Ovary (tissue), 7 donors: ENCODE measurements at regions not wholly inside any gene's neighbourhood (a gene's known extent, or its start where the extent isn't known, plus 50 kb on each side); places are given as distances from the start of the nearest gene placed in this dataset.

Experiments
- DNase-seq, 5 donors: peaks; one replicate each; pipeline ENCODE4 v3.0.0-alpha.2; 2019 to 2020
- H3K27ac ChIP-seq, 2 donors: fragments of 200-600 bp; one replicate each; pipeline versions ENCODE4 v1.5.1 to v1.8.0; 2019 to 2022
- H3K27me3 ChIP-seq: fragments of 200-600 bp; one replicate; pipeline ENCODE4 v1.8.0; 2022
- H3K36me3 ChIP-seq: fragments of 200-600 bp; sonication (generic); one replicate; pipeline ENCODE4 v1.5.1; 2019
- H3K4me1 ChIP-seq: one replicate; pipeline ENCODE4 v1.8.1; 2013; ENCODE audit warnings: mild to moderate bottlenecking, moderate library complexity; ENCODE audit not compliant: insufficient read depth
- H3K4me3 ChIP-seq: fragments of 200-600 bp; sonication (generic); one replicate; pipeline ENCODE4 v1.5.1; 2017
- H3K9me3 ChIP-seq, 2 donors: fragments of 200-600 bp in 1 of 2; sonication (generic) in 1 of 2; one replicate each; pipeline versions ENCODE4 v1.5.1 to v1.8.1; 2013 to 2019; ENCODE audit warnings: mild to moderate bottlenecking in 1 of 2, moderate library complexity in 1 of 2
- EP300 ChIP-seq: sonication (generic); formaldehyde crosslinking; IDR thresholded peaks from one replicate; pipeline ENCODE4 v1.6.1; 2017; ENCODE audit warnings: antibody characterized with exemption
- POLR2A ChIP-seq: fragments of 450-650 bp; IDR thresholded peaks from one replicate; pipeline ENCODE4 v1.6.1; 2017; ENCODE audit warnings: antibody characterized with exemption, mild to moderate bottlenecking, moderate library complexity
- WGBS, 3 donors: extraction: QIAGEN DNeasy Blood & Tissue Kit in 1 of 3; methylation state at CpG; one replicate each; pipeline versions ENCODE4 v1.1.5 to v1.1.7; 2013 to 2017; 5-methylcytosine and 5-hydroxymethylcytosine counted together
- intact Hi-C, 4 donors: fragments of 100-400 bp; cut with DNase I; formaldehyde crosslinking; loops; one replicate each; pipeline versions ENCODE4 v1.11.0 to v1.15.1; 2022 to 2023
- TF ChIP-seq, protein P1 (sequence below), 3 donors: fragments of 450-650 bp in 2 of 3; fragments of 200-600 bp in 1 of 3; IDR thresholded peaks; one replicate each; pipeline versions ENCODE4 v1.5.1 to v1.8.0; 2016 to 2022; ENCODE audit warnings: antibody characterized with exemption in 3 of 3, mild to moderate bottlenecking in 1 of 3
- donor health status: DM: no; HTN: no; CAD: no; lungs with moderate emphysema.
- donor health status: DM: no; HTN: no; CAD: no.
- donor health status: Bipolar disorder and iron deficiency.
- donor health status: DM: no; HTN: no; CAD: no.
- donor health status: DM: yes; HTN: yes; CAD: no.

DNA sequence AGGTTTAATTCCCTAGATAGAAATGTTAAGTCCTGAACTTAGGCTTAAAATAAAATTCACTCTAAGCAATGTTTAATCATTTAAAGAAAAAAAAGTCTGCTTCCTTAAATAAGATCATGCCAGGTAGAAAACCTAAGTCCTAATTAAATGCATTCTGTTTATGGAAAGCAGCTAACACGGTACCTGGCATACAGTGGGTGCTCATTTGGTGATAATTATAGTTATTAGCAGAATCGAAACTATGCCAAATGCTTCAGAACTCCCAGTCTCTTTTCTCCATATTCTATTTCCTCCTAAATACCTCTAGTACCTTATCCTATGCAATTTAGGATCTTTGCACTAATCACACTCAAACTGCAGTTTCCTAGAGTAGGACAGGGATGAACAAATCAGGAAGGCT, 331.8 kb downstream of the EPHA7 start:
- no peak for DNase-seq
- intact Hi-C loops, result no loop called here

DNA sequence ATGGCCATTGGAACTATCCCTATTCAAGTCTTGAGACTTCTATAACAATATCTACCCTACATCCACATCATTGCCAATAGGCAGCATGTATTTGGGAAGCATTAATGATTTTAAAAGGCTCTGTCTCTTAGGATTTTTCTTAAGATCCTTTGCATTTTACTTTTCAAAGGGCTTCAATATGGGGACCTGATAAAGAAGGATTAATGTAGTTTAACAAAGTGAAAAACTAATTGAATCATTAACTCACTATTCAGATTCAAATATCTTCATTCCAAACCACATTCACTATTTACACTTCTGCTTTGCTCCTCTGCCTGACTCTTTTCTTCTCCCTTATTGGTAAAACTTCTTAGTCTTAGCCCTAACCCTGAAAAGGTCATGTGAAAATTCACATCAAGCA, 333.0 kb downstream of the EPHA7 start:
- Histone ChIP-seq H3K27me3 (no peaks in the 10 kb centered on the region), H3K27ac (no peak overlapping the region), H3K36me3 (no peaks in the 10 kb centered on the region), H3K9me3 (no peaks in the 10 kb centered on the region), H3K4me3 (no peak overlapping the region), H3K4me1 (no peaks in the 10 kb centered on the region)
- no peak for DNase-seq
- TF ChIP-seq POLR2A (no peak), EP300 (no peak)
- TF ChIP-seq, protein P1, sequence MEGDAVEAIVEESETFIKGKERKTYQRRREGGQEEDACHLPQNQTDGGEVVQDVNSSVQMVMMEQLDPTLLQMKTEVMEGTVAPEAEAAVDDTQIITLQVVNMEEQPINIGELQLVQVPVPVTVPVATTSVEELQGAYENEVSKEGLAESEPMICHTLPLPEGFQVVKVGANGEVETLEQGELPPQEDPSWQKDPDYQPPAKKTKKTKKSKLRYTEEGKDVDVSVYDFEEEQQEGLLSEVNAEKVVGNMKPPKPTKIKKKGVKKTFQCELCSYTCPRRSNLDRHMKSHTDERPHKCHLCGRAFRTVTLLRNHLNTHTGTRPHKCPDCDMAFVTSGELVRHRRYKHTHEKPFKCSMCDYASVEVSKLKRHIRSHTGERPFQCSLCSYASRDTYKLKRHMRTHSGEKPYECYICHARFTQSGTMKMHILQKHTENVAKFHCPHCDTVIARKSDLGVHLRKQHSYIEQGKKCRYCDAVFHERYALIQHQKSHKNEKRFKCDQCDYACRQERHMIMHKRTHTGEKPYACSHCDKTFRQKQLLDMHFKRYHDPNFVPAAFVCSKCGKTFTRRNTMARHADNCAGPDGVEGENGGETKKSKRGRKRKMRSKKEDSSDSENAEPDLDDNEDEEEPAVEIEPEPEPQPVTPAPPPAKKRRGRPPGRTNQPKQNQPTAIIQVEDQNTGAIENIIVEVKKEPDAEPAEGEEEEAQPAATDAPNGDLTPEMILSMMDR (IDR thresholded peaks at IDR 0.05), result no peak
- intact Hi-C loops, result no loop called here

More for the DNA sequence above, 331.8 kb downstream of the EPHA7 start:
- H3K27ac ChIP-seq, result no peak overlapping the region
- H3K4me1 ChIP-seq, result no peaks in the 10 kb centered on the region
- H3K4me3 ChIP-seq, result no peak overlapping the region
- TF ChIP-seq, protein P1 (IDR thresholded peaks at IDR 0.05), result no peak
- TF ChIP-seq POLR2A, result no peak
- no peak for TF ChIP-seq EP300
- WGBS, 3 donors, result 85 to 89% (median 88%) methylated on average over 2 of the region's 2 CpGs
- no peaks in the 10 kb centered on the region for H3K27me3 ChIP-seq
- no peaks in the 10 kb centered on the region for H3K9me3 ChIP-seq
- H3K36me3 ChIP-seq, result no peaks in the 10 kb centered on the region

GRCh38 chr6:93083337-93084230, 335.8 kb downstream of the EPHA7 start:
- DNase-seq, result no peak
- no peak overlapping the region for H3K27ac ChIP-seq
- H3K36me3 ChIP-seq, result no peaks in the 10 kb centered on the region

GRCh38 chr6:93081901-93082300, 337.5 kb downstream of the EPHA7 start:
- TF ChIP-seq, protein P1 (IDR thresholded peaks at IDR 0.05), result no peak
- TF ChIP-seq EP300 (no peak), POLR2A (no peak)
- Histone ChIP-seq H3K36me3 (no peaks in the 10 kb centered on the region), H3K4me3 (no peak overlapping the region), H3K9me3 (no peaks in the 10 kb centered on the region), H3K4me1 (no peaks in the 10 kb centered on the region), H3K27ac (no peak overlapping the region), H3K27me3 (no peaks in the 10 kb centered on the region)
- no peak for DNase-seq
- WGBS, 3 donors, result 78 to 82% (median 78%) methylated on average over 3 of the region's 3 CpGs
- intact Hi-C loops, result no loop called here

More at GRCh38 chr6:93083337-93084230, 335.8 kb downstream of the EPHA7 start:
- H3K4me1 ChIP-seq, result no peaks in the 10 kb centered on the region
- H3K4me3 ChIP-seq, result no peak overlapping the region
- 37 to 41% (median 40%) methylated on average over 1 of the region's 1 CpG for WGBS, 3 donors
- no peaks in the 10 kb centered on the region for H3K27me3 ChIP-seq
- TF ChIP-seq EP300 (no peak), POLR2A (no peak)
- TF ChIP-seq, protein P1 (IDR thresholded peaks at IDR 0.05), result no peak
- intact Hi-C loops, result no loop called here
- H3K9me3 ChIP-seq, result no peaks in the 10 kb centered on the region
